Left ventricle myocardium inferior (tissue), 1 donor: ENCODE measurements at regions not wholly inside any gene's neighbourhood (a gene's known extent, or its start where the extent isn't known, plus 50 kb on each side); places are given as distances from the start of the nearest gene placed in this dataset.

ENCODE experiments used
- DNase-seq: peaks from one replicate; pipeline ENCODE4 v3.0.0-alpha.2; 2020
- H3K27ac ChIP-seq: fragments of 200-600 bp; replicated peaks from 2 replicates; pipeline ENCODE4 v1.8.0; 2021
- H3K27me3 ChIP-seq: fragments of 200-600 bp; 2 replicates; pipeline ENCODE4 v1.8.0; 2021; ENCODE audit warnings: low read depth
- H3K36me3 ChIP-seq: fragments of 200-600 bp; 2 replicates; pipeline ENCODE4 v1.8.0; 2021
- H3K4me1 ChIP-seq: fragments of 200-600 bp; 2 replicates; pipeline ENCODE4 v1.8.0; 2021
- H3K4me3 ChIP-seq: fragments of 200-600 bp; 2 replicates; pipeline ENCODE4 v1.8.0; 2021; ENCODE audit warnings: mild to moderate bottlenecking, moderate library complexity
- H3K9me3 ChIP-seq: fragments of 200-600 bp; replicated peaks from 2 replicates; pipeline ENCODE4 v1.8.0; 2021
- CTCF ChIP-seq: fragments of 200-600 bp; IDR thresholded peaks from 2 replicates; pipeline ENCODE4 v1.8.0; 2021; ENCODE audit warnings: antibody characterized with exemption, mild to moderate bottlenecking, borderline replicate concordance
- intact Hi-C: fragments of 100-400 bp; cut with micrococcal nuclease; formaldehyde crosslinking; loops from one replicate; pipeline ENCODE4 v1.11.0; 2022
- donor health status: DM: no; HTN: yes; CAD: no; lungs with severe emphysema.

GRCh38 chr2:133955169-133955568 lies 298.7 kb upstream of the MGAT5 start:
- Histone ChIP-seq H3K9me3 (no peaks in the 10 kb centered on the region), H3K27ac (no peak overlapping the region), H3K4me1 (peaks cover 38% of the 10 kb centered on the region), H3K36me3 (no peaks in the 10 kb centered on the region), H3K27me3 (no peaks in the 10 kb centered on the region), H3K4me3 (no peak overlapping the region)
- no peak for DNase-seq
- intact Hi-C loops, result no loop called here
- TF ChIP-seq CTCF, result no peak

DNA sequence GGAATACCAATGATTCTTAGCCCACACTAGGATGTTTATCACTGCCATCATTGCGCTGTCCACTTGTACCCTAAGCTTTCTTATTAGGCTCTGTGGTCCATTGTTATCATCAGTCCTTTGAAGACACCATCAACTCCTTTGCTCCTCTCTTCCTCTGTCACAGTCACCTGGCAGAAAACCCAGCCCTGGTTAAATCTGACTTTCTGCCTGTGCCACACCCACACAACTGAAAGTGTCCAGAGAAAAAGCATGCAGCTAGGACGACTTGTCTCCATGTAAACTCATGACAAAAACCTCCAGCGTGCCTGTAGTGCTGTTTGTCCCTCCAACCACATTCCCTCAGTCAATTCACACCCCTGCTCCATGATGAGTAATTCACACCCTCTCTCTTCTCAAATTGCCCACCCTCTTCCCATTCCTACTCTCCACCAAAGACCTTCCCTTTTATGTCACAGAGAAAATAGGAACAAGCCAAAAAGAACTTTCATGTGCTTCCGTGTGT lies 297.4 kb upstream of the MGAT5 start:
- no peak overlapping the region for H3K4me3 ChIP-seq
- H3K9me3 ChIP-seq, result no peaks in the 10 kb centered on the region
- DNase-seq, result no peak
- H3K27me3 ChIP-seq, result no peaks in the 10 kb centered on the region
- intact Hi-C loops, result no loop called here
- peaks cover 33% of the 10 kb centered on the region for H3K4me1 ChIP-seq
- no peak overlapping the region for H3K27ac ChIP-seq
- no peak for TF ChIP-seq CTCF
- H3K36me3 ChIP-seq, result no peaks in the 10 kb centered on the region

- intact Hi-C loops, result no loop called here
Observed at GRCh38 chr2:133957724-133958480, 296.0 kb upstream of the MGAT5 start.

DNA sequence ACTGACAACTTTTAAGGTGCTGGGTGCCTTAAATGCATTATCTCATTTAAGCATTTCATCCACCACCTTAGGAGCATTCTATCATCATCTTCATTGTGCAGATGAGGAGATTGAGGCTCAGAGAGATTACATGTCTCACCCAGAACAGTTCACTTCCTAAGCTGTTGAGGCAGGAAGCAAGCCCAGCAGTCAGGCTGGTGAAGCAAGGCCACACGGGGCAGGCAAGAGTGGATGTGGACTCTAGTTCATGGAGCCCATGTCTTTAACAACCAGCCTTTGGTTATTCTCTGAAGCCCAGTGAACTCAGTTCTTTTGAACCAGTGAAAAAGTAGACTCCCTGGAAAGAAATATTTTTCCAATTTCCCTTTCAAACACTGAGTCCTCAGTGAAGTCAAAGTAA lies 294.8 kb upstream of the MGAT5 start:
- H3K27me3 ChIP-seq, result no peaks in the 10 kb centered on the region
- intact Hi-C loops, result no loop called here

More at GRCh38 chr2:133957724-133958480, 296.0 kb upstream of the MGAT5 start:
- Histone ChIP-seq H3K4me3 (no peak overlapping the region), H3K36me3 (no peaks in the 10 kb centered on the region), H3K9me3 (no peaks in the 10 kb centered on the region), H3K4me1 (peaks cover 22% of the 10 kb centered on the region), H3K27me3 (no peaks in the 10 kb centered on the region), H3K27ac (no peak overlapping the region)
- no peak for DNase-seq
- no peak for TF ChIP-seq CTCF

DNA sequence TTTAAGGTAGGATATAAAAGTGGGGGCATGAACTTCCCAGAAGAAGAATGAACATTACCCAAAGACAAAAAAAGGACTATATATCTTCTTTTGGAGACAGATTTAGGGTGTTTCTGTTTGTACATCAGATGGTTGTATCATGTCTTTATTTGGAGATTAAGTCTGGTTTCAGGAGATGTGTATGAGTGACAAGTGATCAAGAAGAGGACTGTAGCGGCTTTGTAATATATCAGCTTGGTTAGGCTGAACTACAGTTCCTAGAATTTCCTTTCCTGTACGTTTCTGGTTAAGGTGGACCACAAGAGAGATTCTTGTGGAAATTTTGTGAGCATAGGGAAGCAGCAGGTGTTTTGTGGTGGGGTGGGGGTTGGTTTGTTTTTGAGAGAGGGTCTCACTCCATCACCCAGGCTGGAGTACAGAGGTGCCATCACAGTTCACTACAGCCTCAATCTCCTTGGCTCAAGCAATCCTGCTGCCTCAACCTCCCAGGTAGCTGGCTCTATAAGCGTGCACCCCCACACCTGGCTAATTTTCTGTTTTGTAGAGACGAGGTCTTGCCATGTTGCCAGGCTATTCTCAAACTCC lies 287.1 kb upstream of the MGAT5 start:
- no peak for DNase-seq
- Histone ChIP-seq H3K9me3 (no peaks in the 10 kb centered on the region), H3K4me3 (no peak overlapping the region), H3K27me3 (peaks cover 4% of the 10 kb centered on the region), H3K27ac (no peak overlapping the region), H3K36me3 (no peaks in the 10 kb centered on the region), H3K4me1 (peaks cover 8% of the 10 kb centered on the region)
- no peak for TF ChIP-seq CTCF
- intact Hi-C loops, result no loop called here

More for the DNA sequence above, 294.8 kb upstream of the MGAT5 start:
- no peak for DNase-seq
- H3K4me3 ChIP-seq, result no peak overlapping the region
- no peak for TF ChIP-seq CTCF
- H3K27ac ChIP-seq, result no peak overlapping the region
- no peaks in the 10 kb centered on the region for H3K36me3 ChIP-seq
- H3K4me1 ChIP-seq, result peaks cover 22% of the 10 kb centered on the region
- no peaks in the 10 kb centered on the region for H3K9me3 ChIP-seq
